GM10266 (cell line): ENCODE measurements at regions not wholly inside any gene's neighbourhood (a gene's known extent, or its start where the extent isn't known, plus 50 kb on each side); places are given as distances from the start of the nearest gene placed in this dataset.

Experiments
- DNase-seq: peaks from one replicate; pipeline ENCODE4 v3.0.0; 2012; ENCODE audit errors: extremely low spot score
- CTCF ChIP-seq: IDR thresholded peaks from 2 replicates; pipeline ENCODE4 v1.5.1; 2012; ENCODE audit warnings: mild to moderate bottlenecking, low read depth; ENCODE audit not compliant: control insufficient read depth, insufficient read depth; ENCODE audit errors: missing control alignments

DNA sequence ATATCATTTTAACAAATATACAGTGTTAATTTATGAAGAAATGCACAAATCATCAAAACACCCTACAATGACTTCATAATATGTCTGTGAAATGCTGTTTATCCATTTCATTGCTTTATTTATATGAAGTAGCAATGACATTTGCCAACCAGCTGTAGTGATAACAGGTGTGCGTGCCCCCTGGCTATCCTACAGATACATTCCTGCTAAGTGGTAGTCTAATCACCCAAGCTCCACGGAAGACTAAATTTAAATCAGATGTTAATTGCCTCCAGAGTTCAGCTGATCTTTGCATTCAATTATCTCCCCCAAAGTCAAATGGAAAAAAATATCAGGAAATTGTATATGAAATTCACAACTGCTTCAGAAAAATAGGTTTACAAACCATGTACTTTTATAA lies 1164.2 kb upstream of the LRRN3 start:
- no peak for TF ChIP-seq CTCF
- DNase-seq, result no peak

DNA sequence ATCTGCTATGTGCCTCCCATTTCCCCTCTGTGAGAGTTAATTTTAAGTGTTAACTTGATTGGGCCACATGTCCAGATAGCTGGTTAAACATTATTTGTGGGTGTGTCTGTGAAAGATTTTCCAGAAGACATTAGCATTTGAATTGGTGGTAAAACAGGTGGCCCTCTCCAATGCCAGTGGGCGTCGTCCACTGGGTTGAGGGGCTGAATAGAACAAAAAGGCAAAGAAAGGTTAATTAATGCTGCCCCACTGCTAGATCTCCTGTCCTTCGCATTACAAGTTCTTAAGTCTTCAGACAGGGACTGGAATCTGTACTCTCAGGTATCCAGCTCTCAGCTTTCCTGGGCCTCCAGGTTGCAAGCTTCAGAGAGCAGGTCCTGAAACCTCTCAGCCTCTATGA lies 1160.9 kb upstream of the LRRN3 start:
- no peak for TF ChIP-seq CTCF

GRCh38 chr7:109939207-109939606 lies 1151.7 kb upstream of the LRRN3 start:
- no peak for TF ChIP-seq CTCF
- DNase-seq, result no peak

More for the DNA sequence above, 1160.9 kb upstream of the LRRN3 start:
- no peak for DNase-seq

DNA sequence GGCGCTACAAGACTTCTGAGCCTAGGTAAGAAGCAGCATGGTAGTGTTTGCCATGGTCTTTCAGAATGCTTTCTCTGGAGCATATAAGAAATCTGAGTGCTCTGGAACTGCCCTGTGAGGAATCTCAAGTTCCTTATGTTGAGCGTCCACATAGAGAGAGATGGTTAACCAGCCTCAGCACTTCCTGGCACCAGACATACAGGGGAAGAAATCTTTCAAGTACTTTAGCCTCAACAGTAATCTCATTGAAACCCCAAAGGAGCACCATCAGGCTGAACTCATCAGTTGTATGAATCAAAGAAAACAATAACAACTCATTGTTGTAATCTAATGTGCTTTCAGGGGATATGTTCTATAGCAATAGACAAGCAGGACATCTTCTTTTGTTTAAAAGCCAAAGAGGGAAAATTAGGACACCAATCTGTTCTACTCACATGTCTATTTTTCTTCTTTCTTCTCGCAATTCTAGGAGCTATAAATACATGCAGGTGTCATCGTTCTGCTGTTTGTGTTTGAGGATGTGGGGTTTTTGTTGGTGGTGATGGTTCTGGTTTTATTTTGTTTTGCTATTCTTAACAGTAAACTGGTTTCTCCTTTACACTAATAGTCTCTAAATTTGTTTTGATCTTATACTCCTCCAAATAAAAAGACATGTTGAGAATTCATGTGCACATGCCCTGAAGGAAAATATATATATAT lies 1145.0 kb upstream of the LRRN3 start:
- TF ChIP-seq CTCF, result no peak
- DNase-seq, result no peak

GRCh38 chr7:109950256-109950655 lies 1140.7 kb upstream of the LRRN3 start:
- no peak for TF ChIP-seq CTCF
- DNase-seq, result no peak

DNA sequence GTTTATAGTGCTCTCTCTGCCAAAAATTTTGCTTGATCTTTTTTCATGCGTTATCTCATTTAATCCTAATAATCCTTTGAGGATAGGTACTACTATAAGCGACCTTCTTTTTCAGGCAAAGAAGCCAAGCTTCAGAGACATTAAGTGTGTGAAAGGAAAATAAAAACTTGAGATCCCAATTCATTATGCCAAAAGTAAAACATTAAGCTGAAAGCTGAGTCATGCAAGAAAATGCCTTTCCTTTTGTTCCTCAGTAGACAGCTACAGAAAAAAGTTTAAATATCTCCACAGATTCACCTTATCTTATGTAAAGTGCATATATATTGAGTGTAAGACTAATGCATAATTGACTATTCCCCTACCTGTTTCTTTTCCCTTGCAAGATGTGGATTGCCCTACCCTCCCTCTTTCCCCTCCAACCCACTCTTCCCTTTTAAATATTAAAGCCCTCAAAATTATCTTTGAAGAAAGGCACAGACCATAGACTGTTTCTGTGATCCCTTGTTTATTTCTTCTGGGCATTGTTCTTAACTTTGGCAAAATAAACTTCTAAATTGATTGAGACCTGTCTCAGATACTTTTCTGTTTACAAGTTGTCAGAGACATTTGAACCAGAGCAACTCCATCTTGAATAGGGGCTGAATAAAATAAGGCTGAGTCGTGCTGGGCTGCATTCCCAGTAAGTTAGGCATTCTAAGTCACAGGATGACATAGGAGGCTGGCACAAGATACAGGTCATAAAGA lies 1139.9 kb upstream of the LRRN3 start:
- TF ChIP-seq CTCF, result no peak
- no peak for DNase-seq

DNA sequence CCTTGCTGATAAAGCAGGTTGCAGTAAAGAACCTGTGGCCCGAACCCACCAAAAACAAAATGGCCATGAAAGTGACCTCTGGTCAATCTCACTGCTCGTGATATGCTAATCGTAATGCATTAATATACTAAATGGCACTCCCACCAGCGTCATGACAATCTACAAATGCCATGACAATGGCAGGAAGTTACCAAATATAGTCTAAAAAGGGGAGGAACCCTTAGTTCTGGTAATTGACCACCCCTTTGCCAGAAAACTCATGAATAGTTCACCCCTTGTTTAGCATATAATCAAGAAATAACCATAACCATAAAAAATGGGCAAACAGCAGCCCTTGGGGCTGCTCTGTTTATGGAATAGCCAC lies 1139.4 kb upstream of the LRRN3 start:
- DNase-seq, result no peak

More for the DNA sequence above, 1139.4 kb upstream of the LRRN3 start:
- no peak for TF ChIP-seq CTCF
